PC-9 (cell line): ENCODE measurements at regions not wholly inside any gene's neighbourhood (a gene's known extent, or its start where the extent isn't known, plus 50 kb on each side); places are given as distances from the start of the nearest gene placed in this dataset.

ENCODE experiments used
- BruUV-seq: library from RNA; stranded (reverse); fragments of 400-500 nt; replicated peaks from 2 replicates; lab custom pipeline; 2021; lab: Mats Ljungman, UMichigan
- CTCF ChIA-PET: fragments of 300-600 bp; sonication (Branson Sonifier 250); formaldehyde crosslinking; loops from one replicate; lab custom pipeline; 2022; ENCODE audit warnings: antibody characterized with exemption; lab: Charles Lee
- POLR2A ChIA-PET: fragments of 300-600 bp; sonication (Branson Sonifier 250); formaldehyde crosslinking; loops from one replicate; lab custom pipeline; 2022; ENCODE audit warnings: antibody characterized with exemption; ENCODE audit not compliant: unreplicated experiment; lab: Charles Lee
- DNase-seq, 2 experiments: peaks; one replicate each; pipeline versions ENCODE4 v3.0.0 to v3.0.0-alpha.2; 2015 to 2022; ENCODE audit warnings: mixed read lengths in 1 of 2
- H2AFZ ChIP-seq: fragments of 200-600 bp; sonication (generic); 2 replicates; pipeline ENCODE4 v1.8.1; 2017; ENCODE audit warnings: antibody characterized with exemption
- H3F3A ChIP-seq: fragments of 200-600 bp; sonication (generic); 2 replicates; pipeline ENCODE4 v1.8.1; 2017; ENCODE audit warnings: antibody characterized with exemption, mild to moderate bottlenecking, low read depth; ENCODE audit not compliant: insufficient read depth
- H3K27ac ChIP-seq: fragments of 200-600 bp; sonication (generic); 2 replicates; pipeline ENCODE4 v1.6.1; 2016; ENCODE audit warnings: mixed run types
- H3K27me3 ChIP-seq: fragments of 200-600 bp; sonication (generic); 2 replicates; pipeline ENCODE4 v1.6.1; 2016; ENCODE audit warnings: low read depth, mixed run types; ENCODE audit not compliant: insufficient read depth
- H3K36me3 ChIP-seq: fragments of 200-600 bp; sonication (generic); 2 replicates; pipeline ENCODE4 v1.6.1; 2016; ENCODE audit warnings: low read depth, mixed run types
- H3K4me1 ChIP-seq: fragments of 200-600 bp; sonication (generic); replicated peaks from 2 replicates; pipeline ENCODE4 v1.6.1; 2016; ENCODE audit warnings: mixed run types; ENCODE audit not compliant: insufficient read depth
- H3K4me2 ChIP-seq: fragments of 200-600 bp; sonication (generic); 2 replicates; pipeline ENCODE4 v1.6.1; 2017; ENCODE audit warnings: mixed run types
- H3K4me3 ChIP-seq: fragments of 200-600 bp; sonication (generic); 2 replicates; pipeline ENCODE4 v1.6.1; 2016; ENCODE audit warnings: mixed run types
- H3K79me2 ChIP-seq: fragments of 200-600 bp; sonication (generic); 2 replicates; pipeline ENCODE4 v1.6.1; 2017; ENCODE audit warnings: low read depth, mixed run types
- H3K9me2 ChIP-seq: fragments of 200-600 bp; sonication (generic); 2 replicates; pipeline ENCODE4 v1.8.1; 2017; ENCODE audit warnings: mild to moderate bottlenecking; ENCODE audit not compliant: insufficient read depth
- H3K9me3 ChIP-seq: fragments of 200-600 bp; sonication (generic); 2 replicates; pipeline ENCODE4 v1.8.1; 2016; ENCODE audit warnings: low read depth; ENCODE audit not compliant: insufficient read depth
- H4K20me1 ChIP-seq: fragments of 200-600 bp; sonication (generic); 2 replicates; pipeline ENCODE4 v1.8.1; 2017; ENCODE audit not compliant: insufficient read depth
- CTCF ChIP-seq: fragments of 200-600 bp; sonication (generic); conservative IDR thresholded peaks from 2 replicates; pipeline ENCODE4 v1.6.1; 2017; ENCODE audit warnings: mixed run types, antibody characterized with exemption, mild to moderate bottlenecking, moderate library complexity
- EZH2 ChIP-seq: fragments of 200-600 bp; sonication (generic); IDR thresholded peaks from 2 replicates; pipeline ENCODE4 v1.8.0; 2017; ENCODE audit warnings: antibody characterized with exemption, low read depth
- intact Hi-C: fragments of 100-400 bp; cut with micrococcal nuclease; formaldehyde crosslinking; loops from one replicate; pipeline ENCODE4 v1.10.0; 2022; ENCODE audit not compliant: unreplicated experiment

GRCh38 chr2:191597186-191597751 lies 80.7 kb upstream of the NABP1 start:
- intact Hi-C loops: no loop called here
- CTCF ChIA-PET: no interaction called here
- Histone ChIP-seq H4K20me1 (no peaks in the 10 kb centered on the region), H3K9me3 (no peaks in the 10 kb centered on the region), H3K4me2 (no peak overlapping the region), H2AFZ (no peak overlapping the region), H3K36me3 (no peaks in the 10 kb centered on the region), H3F3A (peaks cover 27% of the 10 kb centered on the region), H3K4me3 (no peak overlapping the region), H3K4me1 (peaks cover 21% of the 10 kb centered on the region), H3K27ac (no peak overlapping the region), H3K27me3 (no peaks in the 10 kb centered on the region), H3K9me2 (no peaks in the 10 kb centered on the region), H3K79me2 (no peaks in the 10 kb centered on the region)
- DNase-seq: no peak
- TF ChIP-seq CTCF (no peak), EZH2 (no peak)
- POLR2A ChIA-PET: no interaction called here
- no TSS peak for BruUV-seq

- Histone ChIP-seq H3K27me3 (no peaks in the 10 kb centered on the region), H3K9me3 (no peaks in the 10 kb centered on the region), H3K9me2 (no peaks in the 10 kb centered on the region), H2AFZ (no peak overlapping the region), H3F3A (peaks cover 18% of the 10 kb centered on the region), H3K36me3 (no peaks in the 10 kb centered on the region), H3K27ac (no peak overlapping the region), H3K4me1 (peaks cover 17% of the 10 kb centered on the region), H3K4me2 (no peak overlapping the region), H3K4me3 (no peak overlapping the region), H3K79me2 (no peaks in the 10 kb centered on the region), H4K20me1 (no peaks in the 10 kb centered on the region)
- no peak for DNase-seq
- intact Hi-C loops: no loop called here
- ChIA-PET CTCF (no interaction called here), POLR2A (interaction anchor here (0.6 kb wide), 1 partner anchor 360 kb away, joined by 4 read pairs; no protein-coding TSS in a partner anchor)
- no TSS peak for BruUV-seq
- TF ChIP-seq CTCF (no peak), EZH2 (no peak)
These were observed 79.6 kb upstream of the NABP1 start for GRCh38 chr2:191598296-191598695.

GRCh38 chr2:191601060-191601459 lies 76.9 kb upstream of the NABP1 start:
- ChIA-PET POLR2A (no interaction called here), CTCF (no interaction called here)
- no TSS peak for BruUV-seq
- Histone ChIP-seq H3K9me3 (no peaks in the 10 kb centered on the region), H3K4me1 (no peaks in the 10 kb centered on the region), H3K79me2 (no peaks in the 10 kb centered on the region), H3K36me3 (no peaks in the 10 kb centered on the region), H3K27me3 (no peaks in the 10 kb centered on the region), H3K9me2 (no peaks in the 10 kb centered on the region), H3K27ac (no peak overlapping the region), H3K4me2 (no peak overlapping the region), H3F3A (no peaks in the 10 kb centered on the region), H2AFZ (no peak overlapping the region), H4K20me1 (no peaks in the 10 kb centered on the region), H3K4me3 (no peak overlapping the region)
- intact Hi-C loops: no loop called here
- no peak for DNase-seq
- TF ChIP-seq CTCF (no peak), EZH2 (no peak)
